ENCODE measurements at regions not wholly inside any gene's neighbourhood (a gene's known extent, or its start where the extent isn't known, plus 50 kb on each side); places are given as distances from the start of the nearest gene placed in this dataset.
"Not testable (repeated sequence)": the region's sequence is repeated elsewhere in the genome, so short reads cannot be mapped to it uniquely, and the experiment has no call there.

- no peak for DNase-seq (ENCODE audit: low read depth)
- in situ Hi-C loops (cut with HindIII; ENCODE audit: low sequenced_read_pairs) = no loop called here
- no peak for TF ChIP-seq CTCF (IDR thresholded peaks at IDR 0.05; ENCODE audit: low read depth, low read length, missing control alignments)
- H3K4me3 ChIP-seq (ENCODE audit: low read depth, low read length) = no peak overlapping the region
Measured at GRCh38 chr2:175595139-175595538, 406.9 kb downstream of the LNPK start.

- in situ Hi-C loops (cut with HindIII; ENCODE audit: low sequenced_read_pairs); DNase-seq (ENCODE audit: low read depth); H3K4me3 ChIP-seq (ENCODE audit: low read depth, low read length): not testable (repeated sequence)
Measured at GRCh38 chr2:175593686-175594525, 408.2 kb downstream of the LNPK start.

- H3K4me3 ChIP-seq (ENCODE audit: low read depth, low read length); in situ Hi-C loops (cut with HindIII; ENCODE audit: low sequenced_read_pairs); DNase-seq (ENCODE audit: low read depth): not testable (repeated sequence)
Measured at GRCh38 chr2:175588213-175588612, 406.7 kb upstream of the ATP5MC3 start.

GRCh38 chr2:175585496-175585895 lies 404.0 kb upstream of the ATP5MC3 start:
- H3K4me3 ChIP-seq (ENCODE audit: low read depth, low read length) = no peak overlapping the region
- TF ChIP-seq CTCF (IDR thresholded peaks at IDR 0.05; ENCODE audit: low read depth, low read length, missing control alignments) = no peak
- no peak for DNase-seq (ENCODE audit: low read depth)
- in situ Hi-C loops (cut with HindIII; ENCODE audit: low sequenced_read_pairs) = no loop called here

GRCh38 chr2:175580652-175581051 lies 399.1 kb upstream of the ATP5MC3 start:
- in situ Hi-C loops (cut with HindIII; ENCODE audit: low sequenced_read_pairs) = no loop called here
- TF ChIP-seq CTCF (IDR thresholded peaks at IDR 0.05; ENCODE audit: low read depth, low read length, missing control alignments) = no peak
- H3K4me3 ChIP-seq (ENCODE audit: low read depth, low read length) = no peak overlapping the region
- DNase-seq (ENCODE audit: low read depth) = no peak

GRCh38 chr2:175579646-175580045 lies 398.1 kb upstream of the ATP5MC3 start:
- H3K4me3 ChIP-seq (ENCODE audit: low read depth, low read length) = no peak overlapping the region
- DNase-seq (ENCODE audit: low read depth) = no peak
- in situ Hi-C loops (cut with HindIII; ENCODE audit: low sequenced_read_pairs) = no loop called here
- TF ChIP-seq CTCF (IDR thresholded peaks at IDR 0.05; ENCODE audit: low read depth, low read length, missing control alignments) = no peak

- H3K4me3 ChIP-seq (ENCODE audit: low read depth, low read length) = no peak overlapping the region
- no peak for DNase-seq (ENCODE audit: low read depth)
- no peak for TF ChIP-seq CTCF (IDR thresholded peaks at IDR 0.05; ENCODE audit: low read depth, low read length, missing control alignments)
- in situ Hi-C loops (cut with HindIII; ENCODE audit: low sequenced_read_pairs) = no loop called here
Measured at GRCh38 chr2:175577368-175577970, 396.0 kb upstream of the ATP5MC3 start.
